HG03060 (cell line): ENCODE measurements at regions not wholly inside any gene's neighbourhood (a gene's known extent, or its start where the extent isn't known, plus 50 kb on each side); places are given as distances from the start of the nearest gene placed in this dataset.
"Not testable (repeated sequence)": the region's sequence is repeated elsewhere in the genome, so short reads cannot be mapped to it uniquely, and the experiment has no call there.

ENCODE experiments used
- ATAC-seq: cut with Tn5 transposase; IDR thresholded peaks from one replicate; pipeline ENCODE4 v1.9.1; 2021; ENCODE audit warnings: low read depth, moderate number of reproducible peaks; ENCODE audit not compliant: unreplicated experiment

DNA sequence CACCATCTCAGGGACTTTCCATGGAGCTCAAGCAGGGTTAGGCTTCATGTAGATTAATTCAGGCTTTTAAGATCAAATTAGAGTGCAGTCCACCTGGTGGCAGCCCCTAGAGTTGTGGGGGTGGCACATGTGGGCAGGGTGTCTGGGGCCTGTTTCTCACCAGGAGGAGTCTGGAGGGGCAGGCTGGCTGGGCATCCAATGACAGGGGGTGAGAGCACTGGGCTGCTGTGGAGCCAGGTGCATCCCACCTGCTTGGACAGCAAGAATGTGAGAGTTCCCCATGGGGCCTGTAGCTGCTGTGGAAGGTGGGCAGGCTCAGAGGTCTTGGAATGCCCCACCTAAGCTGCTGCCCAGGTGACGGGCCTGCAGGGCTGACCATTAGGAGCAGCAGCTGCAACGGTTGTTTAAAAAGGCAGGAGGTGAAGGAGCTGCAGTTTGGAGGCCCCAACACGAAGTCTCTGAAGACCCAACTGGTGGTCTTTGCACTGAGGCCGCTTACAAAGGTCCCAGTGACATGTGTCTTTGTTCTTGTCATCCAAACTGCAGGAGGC lies 686.3 kb upstream of the HS6ST1 start:
- no peak for ATAC-seq

- ATAC-seq: no peak
Observed at GRCh38 chr2:129006135-129006886, 687.6 kb upstream of the HS6ST1 start.

- ATAC-seq: no peak
Observed at GRCh38 chr2:129006901-129007300, 688.2 kb upstream of the HS6ST1 start.

- ATAC-seq: no peak
Observed at GRCh38 chr2:129008055-129008880, 689.6 kb upstream of the HS6ST1 start.

DNA sequence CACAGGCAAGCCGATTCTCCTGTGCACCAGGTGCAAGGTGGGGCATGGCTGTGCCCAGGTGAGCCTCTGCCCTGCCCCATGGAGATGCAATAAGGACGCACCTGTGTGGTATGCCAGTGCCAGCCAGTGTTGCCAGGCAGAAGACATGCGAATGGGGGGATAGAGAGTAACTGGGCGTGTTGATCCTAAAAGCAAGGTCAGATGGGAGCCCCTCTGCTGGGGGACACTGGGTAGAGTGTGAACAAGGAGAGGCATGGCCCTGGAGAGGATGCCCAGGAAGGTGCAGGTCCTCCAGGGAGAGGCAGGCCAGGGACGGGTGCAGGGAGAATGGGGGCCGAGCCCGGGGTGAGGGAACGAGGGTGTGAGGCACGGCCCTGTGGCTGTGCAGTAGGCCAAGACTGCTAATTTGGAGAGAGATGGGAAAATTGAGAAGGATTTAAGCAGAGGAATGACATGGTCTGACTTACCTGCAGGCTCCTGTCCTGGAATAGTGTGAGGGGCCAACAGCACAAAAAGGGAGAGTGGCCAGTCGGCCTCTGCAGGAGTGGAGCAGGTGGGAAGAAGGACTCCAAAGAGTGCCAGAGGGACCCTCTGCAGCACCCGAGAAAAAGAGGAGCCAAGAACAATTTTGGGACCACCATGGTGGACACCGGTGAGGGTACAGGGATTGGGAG lies 690.4 kb upstream of the HS6ST1 start:
- ATAC-seq: no peak

DNA sequence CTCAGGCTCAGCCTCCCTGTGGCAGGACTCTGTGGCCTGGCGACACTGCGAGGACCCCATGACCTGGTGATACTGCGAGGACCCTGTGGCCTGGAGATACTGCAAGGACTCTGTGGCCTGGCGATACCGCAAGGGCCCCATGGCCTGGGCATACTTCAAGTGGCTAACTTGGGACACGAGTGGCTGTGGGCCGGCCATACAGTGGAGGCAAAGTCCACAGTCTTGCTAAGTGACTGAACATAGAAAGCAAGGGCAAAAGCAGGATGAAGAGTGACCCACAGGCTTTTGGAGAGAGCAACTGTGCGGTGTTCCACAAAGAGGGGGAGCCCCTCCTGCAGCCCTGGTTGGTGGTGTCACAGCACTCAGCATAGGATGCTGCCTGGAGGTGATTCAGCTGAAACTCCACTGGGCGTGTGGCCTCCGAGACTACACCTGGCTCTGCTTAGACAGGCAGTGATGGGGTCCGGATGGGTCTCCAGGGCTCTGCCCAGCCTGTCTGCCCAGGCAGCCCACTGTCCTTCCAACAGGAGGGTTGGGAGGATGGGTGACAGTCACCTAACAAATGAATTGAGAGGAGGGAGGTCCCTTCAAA lies 691.0 kb upstream of the HS6ST1 start:
- ATAC-seq: no peak

DNA sequence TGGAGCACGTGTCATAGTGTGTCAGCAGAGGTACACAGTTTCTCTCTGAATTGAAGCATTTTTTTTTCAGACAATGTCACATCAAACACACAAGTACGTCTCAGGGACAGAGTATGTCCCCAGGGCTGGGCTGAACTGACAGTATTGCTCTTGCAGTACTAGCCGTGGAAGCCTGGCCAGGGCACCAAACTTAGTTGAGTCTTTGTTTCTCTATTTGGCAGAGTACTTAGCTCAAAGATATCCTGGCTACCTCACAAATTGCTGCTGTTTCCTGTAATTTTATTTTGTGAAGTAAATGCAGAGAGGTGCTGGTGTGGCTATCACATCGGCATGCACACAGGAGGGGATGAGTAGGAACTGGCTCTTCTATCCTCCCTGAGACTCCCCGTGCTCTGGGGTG lies 691.6 kb upstream of the HS6ST1 start:
- ATAC-seq: no peak

GRCh38 chr2:129011466-129012061 lies 692.9 kb upstream of the HS6ST1 start:
- no peak for ATAC-seq

GRCh38 chr2:129014432-129014831 lies 695.8 kb upstream of the HS6ST1 start:
- no peak for ATAC-seq

GRCh38 chr2:129015397-129016285 lies 697.0 kb upstream of the HS6ST1 start:
- no peak for ATAC-seq

GRCh38 chr2:129016972-129017371 lies 698.3 kb upstream of the HS6ST1 start:
- ATAC-seq: no peak

DNA sequence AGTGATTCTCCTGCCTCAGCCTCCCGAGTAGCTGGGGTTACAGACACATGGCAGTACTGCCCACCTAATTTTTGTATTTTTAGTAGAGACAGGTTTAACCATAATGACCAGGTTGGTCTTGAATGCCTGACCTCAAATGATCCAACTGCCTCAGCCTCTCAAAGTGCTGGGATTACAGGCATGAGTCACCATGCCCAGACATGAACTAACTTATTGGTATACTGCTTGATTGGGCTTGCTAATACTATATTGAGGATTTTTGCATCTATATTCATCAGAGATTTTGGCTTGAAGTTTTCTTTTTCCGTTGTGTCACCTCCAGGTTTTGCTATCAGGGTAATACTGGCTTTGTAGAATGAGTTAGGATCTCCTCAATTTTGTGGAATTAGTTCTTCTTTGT lies 706.1 kb upstream of the HS6ST1 start:
- ATAC-seq: no peak

DNA sequence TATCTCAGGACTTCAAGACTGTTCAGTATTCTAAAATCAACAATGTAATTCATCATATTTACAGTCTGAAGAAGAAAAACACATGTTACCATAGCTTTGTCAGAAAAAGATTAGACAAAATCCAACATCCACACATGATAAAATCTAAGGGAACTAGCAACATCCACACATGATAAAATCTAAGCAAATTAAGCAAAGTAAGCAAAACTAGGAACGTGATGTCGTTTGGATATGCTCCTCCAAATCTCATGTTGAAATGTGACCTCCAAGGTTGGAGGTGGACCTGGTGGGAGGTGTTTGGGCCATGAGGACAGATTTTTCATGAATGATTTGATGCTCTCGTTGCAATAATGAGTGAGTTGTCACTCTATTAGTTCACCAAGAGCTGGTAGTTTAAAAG lies 717.3 kb upstream of the HS6ST1 start:
- ATAC-seq: no peak

- not testable (repeated sequence) for ATAC-seq
Observed at GRCh38 chr2:129043677-129044076, 725.0 kb upstream of the HS6ST1 start.

DNA sequence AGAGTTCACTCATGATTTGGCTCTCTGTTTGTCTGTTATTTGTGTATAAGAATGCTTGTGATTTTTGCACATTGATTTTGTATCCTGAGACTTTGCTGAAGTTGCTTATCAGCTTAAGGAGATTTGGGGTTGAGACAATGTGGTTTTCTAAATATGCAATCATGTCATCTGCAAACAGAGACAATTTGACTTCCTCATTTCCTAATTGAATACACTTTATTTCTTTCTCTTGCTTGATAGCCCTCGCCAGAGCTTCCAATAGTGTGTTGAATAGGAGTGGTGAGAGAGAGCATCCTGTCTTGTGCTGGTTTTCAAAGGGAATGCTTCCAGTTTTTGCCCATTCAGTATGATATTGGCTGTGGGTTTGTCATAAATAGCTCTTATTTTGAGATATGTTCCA lies 727.8 kb upstream of the HS6ST1 start:
- not testable (repeated sequence) for ATAC-seq

DNA sequence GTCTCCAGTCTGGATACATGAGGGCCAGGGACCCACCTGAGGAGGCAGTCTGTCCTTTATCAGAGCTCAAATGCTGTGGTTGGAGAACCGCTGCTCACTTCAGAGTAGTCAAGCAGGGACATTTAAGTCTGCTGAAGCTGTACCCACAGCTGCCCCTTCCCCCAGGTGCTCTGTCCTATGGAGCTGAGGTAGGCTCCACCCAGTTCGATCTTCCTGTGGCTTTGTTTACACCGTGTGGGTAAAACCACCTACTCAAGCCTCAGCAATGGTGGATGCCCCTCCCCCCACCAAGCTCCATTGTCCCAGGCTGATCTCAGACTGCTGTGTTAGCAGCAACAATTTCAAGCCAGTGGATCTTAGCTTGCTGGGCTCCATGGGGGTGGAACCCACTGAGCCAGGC lies 731.4 kb upstream of the HS6ST1 start:
- ATAC-seq: no peak

DNA sequence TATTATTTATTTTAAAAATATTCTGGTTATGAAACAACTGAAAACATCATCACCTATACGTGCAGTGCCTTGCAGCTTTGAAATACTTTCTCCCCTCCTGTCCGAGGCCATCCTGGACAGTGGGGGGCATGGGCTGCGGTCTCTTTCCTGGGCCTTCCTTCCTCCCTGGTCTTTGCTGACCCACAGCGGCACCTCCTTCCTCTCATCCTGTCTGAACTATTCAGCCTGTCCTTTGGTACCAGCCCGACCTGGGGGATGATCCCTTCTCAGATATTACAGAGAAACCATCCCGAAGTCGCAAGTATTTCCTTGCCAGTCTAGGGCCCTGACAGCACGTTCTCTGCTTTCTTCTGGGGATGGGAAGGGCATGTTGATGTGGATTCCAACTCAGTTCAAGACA lies 736.6 kb upstream of the HS6ST1 start:
- ATAC-seq: no peak

- no peak for ATAC-seq
Observed at GRCh38 chr2:129055824-129056223, 737.2 kb upstream of the HS6ST1 start.

- no peak for ATAC-seq
Observed at GRCh38 chr2:129056309-129056958, 737.8 kb upstream of the HS6ST1 start.
